BJ (cell line): ENCODE measurements at regions not wholly inside any gene's neighbourhood (a gene's known extent, or its start where the extent isn't known, plus 50 kb on each side); places are given as distances from the start of the nearest gene placed in this dataset.

ENCODE experiments used
- CTCF ChIA-PET: fragments of 350-600 bp; formaldehyde crosslinking; extraction: SDS; loops from one replicate; lab custom pipeline; 2021; ENCODE audit warnings: antibody characterized with exemption, inconsistent platforms; lab: Yijun Ruan, JAX
- POLR2A ChIA-PET: fragments of 300-600 bp; sonication (Branson Sonifier 250); formaldehyde crosslinking; extraction: SDS; loops from one replicate; lab custom pipeline; 2021; ENCODE audit warnings: antibody characterized with exemption; lab: Charles Lee
- DNase-seq: peaks from one replicate; pipeline ENCODE4 v3.0.0-alpha.2; 2011; ENCODE audit warnings: low read depth
- H3K27me3 ChIP-seq: 2 replicates; pipeline ENCODE4 v1.6.0; 2011; ENCODE audit warnings: low read length; ENCODE audit not compliant: control insufficient read depth, insufficient read depth
- H3K36me3 ChIP-seq: 2 replicates; pipeline ENCODE4 v1.5.1; 2011; ENCODE audit warnings: low read length; ENCODE audit not compliant: control insufficient read depth, insufficient read depth
- H3K4me3 ChIP-seq: 2 replicates; pipeline ENCODE4 v1.5.1; 2011; ENCODE audit warnings: low read depth, mild to moderate bottlenecking, control low read depth, low read length
- CTCF ChIP-seq: IDR thresholded peaks from 2 replicates; pipeline ENCODE4 v1.5.1; 2011; ENCODE audit warnings: low read depth, mild to moderate bottlenecking, control low read depth, inconsistent platforms, low read length, moderate library complexity; ENCODE audit not compliant: insufficient read depth

GRCh38 chr6:145132709-145133108 lies 602.6 kb downstream of the EPM2A start:
- Histone ChIP-seq H3K36me3 (no peaks in the 10 kb centered on the region), H3K27me3 (no peaks in the 10 kb centered on the region), H3K4me3 (no peak overlapping the region)
- no peak for DNase-seq
- POLR2A ChIA-PET = no interaction called here
- CTCF ChIA-PET = no interaction called here
- no peak for TF ChIP-seq CTCF

DNA sequence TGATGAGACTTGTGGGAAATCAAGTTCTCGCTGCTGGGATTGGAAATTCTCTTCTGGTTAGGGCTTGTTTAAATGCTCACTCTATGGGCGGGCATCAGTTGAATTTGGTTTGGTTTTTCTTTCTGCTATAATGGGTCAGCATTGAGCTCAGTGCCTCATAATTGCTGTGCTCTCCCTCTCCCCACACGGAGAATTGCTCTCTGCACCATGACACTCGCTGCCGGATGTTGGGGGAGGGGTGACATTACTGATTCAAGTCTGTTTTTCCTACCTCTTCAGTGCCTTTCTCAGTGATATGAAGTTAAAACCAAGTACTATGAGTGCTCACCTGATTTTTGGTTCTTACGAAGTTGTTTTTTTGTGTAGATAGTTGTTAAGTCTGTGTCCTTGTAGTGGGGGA lies 599.6 kb downstream of the EPM2A start:
- no peak for DNase-seq
- TF ChIP-seq CTCF = no peak
- ChIA-PET CTCF (no interaction called here), POLR2A (no interaction called here)
- no peaks in the 10 kb centered on the region for H3K27me3 ChIP-seq
- no peaks in the 10 kb centered on the region for H3K36me3 ChIP-seq
- H3K4me3 ChIP-seq = no peak overlapping the region

DNA sequence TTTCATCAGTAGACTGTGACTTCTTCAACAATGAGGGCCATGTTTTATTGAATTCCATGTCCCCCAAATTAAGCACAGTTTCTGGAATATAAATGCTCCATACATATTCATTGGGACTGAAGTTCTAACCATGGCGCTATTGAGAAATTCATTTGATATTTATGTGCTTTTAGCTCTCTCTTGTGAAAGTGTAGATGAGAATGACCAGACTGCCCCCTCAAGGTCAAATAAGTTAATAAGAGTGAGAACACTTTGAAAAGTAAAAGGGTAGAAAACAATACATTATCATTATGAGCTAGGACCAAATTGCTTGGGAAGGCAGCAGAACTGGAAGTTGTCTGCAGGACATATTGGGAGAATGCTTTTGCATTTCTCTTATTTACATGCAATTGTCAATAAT lies 597.9 kb downstream of the EPM2A start:
- DNase-seq = no peak
- ChIA-PET POLR2A (no interaction called here), CTCF (interaction anchor here (0.6 to 1.6 kb wide), 3 partner anchors 65 to 550 kb away, joined by 3 to 8 read pairs (median 3); no protein-coding TSS in a partner anchor)
- Histone ChIP-seq H3K36me3 (no peaks in the 10 kb centered on the region), H3K4me3 (no peak overlapping the region), H3K27me3 (no peaks in the 10 kb centered on the region)
- TF ChIP-seq CTCF = no peak

DNA sequence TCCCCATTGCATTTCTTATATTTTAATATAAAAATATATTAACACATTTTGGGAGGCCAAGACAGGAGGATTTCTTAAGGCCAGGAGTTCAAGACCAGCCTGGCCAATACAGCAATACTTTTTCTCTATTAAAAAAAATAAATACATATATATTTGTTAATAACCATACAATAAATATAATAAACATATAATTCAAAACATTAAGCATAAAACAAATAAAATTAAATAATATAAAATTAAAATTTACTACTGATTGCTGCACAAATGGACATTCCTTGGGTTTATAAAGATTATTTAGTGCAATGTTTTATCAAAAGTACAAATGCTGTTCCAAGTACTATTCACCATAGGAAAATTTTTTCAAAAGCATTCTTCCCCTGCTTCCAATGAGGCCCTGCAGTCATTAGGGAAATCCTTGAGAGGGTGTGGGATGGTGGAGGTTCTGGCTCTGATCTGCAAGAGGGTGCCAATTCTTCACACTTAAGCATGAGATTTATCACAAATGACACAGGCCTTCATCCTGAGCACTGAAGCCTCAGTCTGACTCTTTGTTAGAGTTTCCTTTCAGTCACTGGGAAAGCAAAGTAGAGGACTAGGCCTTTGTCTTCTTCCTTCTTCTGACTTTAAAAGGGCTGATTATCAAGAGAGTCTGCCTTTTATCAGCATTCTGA lies 596.7 kb downstream of the EPM2A start:
- POLR2A ChIA-PET = no interaction called here
- CTCF ChIA-PET = no interaction called here
- no peak overlapping the region for H3K4me3 ChIP-seq
- no peaks in the 10 kb centered on the region for H3K27me3 ChIP-seq
- DNase-seq = no peak
- TF ChIP-seq CTCF = no peak
- H3K36me3 ChIP-seq = no peaks in the 10 kb centered on the region

GRCh38 chr6:145139140-145139850 lies 596.0 kb downstream of the EPM2A start:
- no peak for DNase-seq
- Histone ChIP-seq H3K27me3 (no peaks in the 10 kb centered on the region), H3K4me3 (no peak overlapping the region), H3K36me3 (no peaks in the 10 kb centered on the region)
- CTCF ChIA-PET = interaction anchor here (0.5 to 1.4 kb wide), 3 partner anchors 107 to 1394 kb away, joined by 3 read pairs; no protein-coding TSS in a partner anchor
- POLR2A ChIA-PET = no interaction called here
- no peak for TF ChIP-seq CTCF
